ENCODE measurements at regions not wholly inside any gene's neighbourhood (a gene's known extent, or its start where the extent isn't known, plus 50 kb on each side); places are given as distances from the start of the nearest gene placed in this dataset.

GRCh38 chr3:22474706-22475445 lies 723.9 kb upstream of the ZNF385D start:
- TF ChIP-seq CTCF (IDR thresholded peaks at IDR 0.05; ENCODE audit: insufficient read depth, low read length, missing control alignments), result no peak
- ChIA-PET POLR2A (no interaction called here), CTCF (no interaction called here)
- no peak overlapping the region for H3K4me3 ChIP-seq (ENCODE audit: low read depth, low read length)
- no peak for DNase-seq (ENCODE audit: low read depth, low spot score)

- H3K4me3 ChIP-seq (ENCODE audit: low read depth, low read length), result no peak overlapping the region
- no peak for DNase-seq (ENCODE audit: low read depth, low spot score)
- ChIA-PET POLR2A (no interaction called here), CTCF (no interaction called here)
- no peak for TF ChIP-seq CTCF (IDR thresholded peaks at IDR 0.05; ENCODE audit: insufficient read depth, low read length, missing control alignments)
Observed at GRCh38 chr3:22475665-22476240, 724.7 kb upstream of the ZNF385D start.

GRCh38 chr3:22476976-22477375 lies 726.0 kb upstream of the ZNF385D start:
- H3K4me3 ChIP-seq (ENCODE audit: low read depth, low read length), result no peak overlapping the region
- CTCF ChIA-PET, result no interaction called here
- POLR2A ChIA-PET, result no interaction called here
- TF ChIP-seq CTCF (IDR thresholded peaks at IDR 0.05; ENCODE audit: insufficient read depth, low read length, missing control alignments), result no peak
- no peak for DNase-seq (ENCODE audit: low read depth, low spot score)

GRCh38 chr3:22485954-22486353 lies 717.2 kb upstream of the UBE2E2 start:
- ChIA-PET POLR2A (no interaction called here), CTCF (no interaction called here)
- TF ChIP-seq CTCF (IDR thresholded peaks at IDR 0.05; ENCODE audit: insufficient read depth, low read length, missing control alignments), result no peak
- DNase-seq (ENCODE audit: low read depth, low spot score), result no peak
- H3K4me3 ChIP-seq (ENCODE audit: low read depth, low read length), result no peak overlapping the region

- no peak for TF ChIP-seq CTCF (IDR thresholded peaks at IDR 0.05; ENCODE audit: insufficient read depth, low read length, missing control alignments)
- H3K4me3 ChIP-seq (ENCODE audit: low read depth, low read length), result no peak overlapping the region
- no peak for DNase-seq (ENCODE audit: low read depth, low spot score)
- POLR2A ChIA-PET, result no interaction called here
- CTCF ChIA-PET, result no interaction called here
Observed at GRCh38 chr3:22490747-22491146, 712.4 kb upstream of the UBE2E2 start.

GRCh38 chr3:22491344-22491743 lies 711.8 kb upstream of the UBE2E2 start:
- no peak for TF ChIP-seq CTCF (IDR thresholded peaks at IDR 0.05; ENCODE audit: insufficient read depth, low read length, missing control alignments)
- ChIA-PET CTCF (no interaction called here), POLR2A (no interaction called here)
- no peak overlapping the region for H3K4me3 ChIP-seq (ENCODE audit: low read depth, low read length)
- no peak for DNase-seq (ENCODE audit: low read depth, low spot score)
